Neural cell (in vitro differentiated cells): ENCODE measurements at regions not wholly inside any gene's neighbourhood (a gene's known extent, or its start where the extent isn't known, plus 50 kb on each side); places are given as distances from the start of the nearest gene placed in this dataset.

Experiments used
- EP300 ChIP-seq: fragments of 450-650 bp; conservative IDR thresholded peaks from 2 replicates; pipeline ENCODE4 v1.6.1; 2014; ENCODE audit warnings: antibody characterized with exemption, mild to moderate bottlenecking, moderate library complexity; ENCODE audit not compliant: poor library complexity, severe bottlenecking
- MXI1 ChIP-seq: fragments of 450-650 bp; conservative IDR thresholded peaks from 2 replicates; pipeline ENCODE4 v1.6.1; 2014; ENCODE audit warnings: antibody characterized with exemption, mild to moderate bottlenecking; ENCODE audit not compliant: poor library complexity, severe bottlenecking
- RAD21 ChIP-seq: fragments of 450-650 bp; conservative IDR thresholded peaks from 2 replicates; pipeline ENCODE4 v1.6.1; 2014; ENCODE audit warnings: antibody characterized with exemption, mild to moderate bottlenecking, moderate library complexity

- TF ChIP-seq EP300: no peak
- TF ChIP-seq RAD21: no peak
- TF ChIP-seq MXI1: no peak
Measured at GRCh38 chr1:193340331-193340730, 153.9 kb upstream of the B3GALT2 start.
